B cell (primary cell): ENCODE measurements at regions not wholly inside any gene's neighbourhood (a gene's known extent, or its start where the extent isn't known, plus 50 kb on each side); places are given as distances from the start of the nearest gene placed in this dataset.

Source experiments
- CTCF ChIP-seq: fragments of 200-600 bp; IDR thresholded peaks from one replicate; pipeline ENCODE4 v1.8.0; 2022; ENCODE audit warnings: antibody characterized with exemption, mild to moderate bottlenecking
- EZH2 ChIP-seq: IDR thresholded peaks from 2 replicates; pipeline ENCODE4 v1.6.1; 2012; ENCODE audit warnings: borderline replicate concordance, low read depth, mild to moderate bottlenecking, moderate library complexity, low read length; ENCODE audit not compliant: insufficient read depth, poor library complexity, severe bottlenecking

DNA sequence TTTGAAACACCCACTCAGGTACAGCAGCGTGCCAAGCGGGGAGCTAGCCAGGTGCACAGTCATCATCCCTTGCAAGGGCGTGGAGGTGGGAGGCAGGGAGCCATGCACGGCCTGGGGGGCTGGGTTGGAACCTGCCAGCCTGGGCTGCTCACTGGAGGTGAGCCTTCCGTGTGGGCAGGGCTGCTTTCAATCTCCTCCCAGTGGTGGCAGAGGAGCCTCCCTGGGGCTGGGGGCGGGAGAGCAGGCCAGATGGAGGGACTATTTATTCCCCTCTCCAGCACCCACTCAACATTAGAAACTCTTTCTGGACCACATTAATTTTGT is 90.3 kb downstream of the KATNIP start:
- TF ChIP-seq CTCF (no peak), EZH2 (no peak)
